Fibroblast of villous mesenchyme (primary cell): ENCODE measurements at regions not wholly inside any gene's neighbourhood (a gene's known extent, or its start where the extent isn't known, plus 50 kb on each side); places are given as distances from the start of the nearest gene placed in this dataset.
"Not testable (repeated sequence)": the region's sequence is repeated elsewhere in the genome, so short reads cannot be mapped to it uniquely, and the experiment has no call there.

Experiments used
- DNase-seq: peaks from one replicate; pipeline ENCODE4 v3.0.0-alpha.2; 2010; ENCODE audit warnings: low read depth
- H3K4me3 ChIP-seq: 2 replicates; pipeline ENCODE4 v1.5.1; 2011; ENCODE audit warnings: low read depth, mild to moderate bottlenecking, low read length
- TF ChIP-seq, protein P1 (sequence below): IDR thresholded peaks from 2 replicates; pipeline ENCODE4 v1.5.1; 2012; ENCODE audit warnings: low read depth, mild to moderate bottlenecking, low read length; ENCODE audit not compliant: insufficient read depth

DNA sequence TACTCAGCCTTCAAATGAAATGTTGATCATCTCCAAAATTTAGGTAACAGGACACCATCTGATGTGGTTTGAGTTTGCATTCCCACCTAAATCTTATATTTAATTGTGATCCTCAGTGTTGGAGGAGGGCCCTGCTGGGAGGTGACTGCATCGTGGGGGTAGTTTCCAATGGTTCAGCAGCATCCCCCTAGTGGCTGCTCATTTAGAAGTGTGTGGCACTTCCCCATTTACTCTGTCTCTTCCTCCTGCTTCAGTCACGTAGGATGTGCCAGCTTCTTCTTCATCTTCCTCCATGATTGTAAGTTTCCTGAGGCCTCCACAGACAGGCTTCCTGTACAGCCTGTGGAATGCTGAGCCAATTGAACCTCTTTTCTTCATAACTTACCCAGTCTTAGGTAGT, 731.2 kb downstream of the USP25 start:
- no peak overlapping the region for H3K4me3 ChIP-seq
- DNase-seq = no peak
- TF ChIP-seq, protein P1, sequence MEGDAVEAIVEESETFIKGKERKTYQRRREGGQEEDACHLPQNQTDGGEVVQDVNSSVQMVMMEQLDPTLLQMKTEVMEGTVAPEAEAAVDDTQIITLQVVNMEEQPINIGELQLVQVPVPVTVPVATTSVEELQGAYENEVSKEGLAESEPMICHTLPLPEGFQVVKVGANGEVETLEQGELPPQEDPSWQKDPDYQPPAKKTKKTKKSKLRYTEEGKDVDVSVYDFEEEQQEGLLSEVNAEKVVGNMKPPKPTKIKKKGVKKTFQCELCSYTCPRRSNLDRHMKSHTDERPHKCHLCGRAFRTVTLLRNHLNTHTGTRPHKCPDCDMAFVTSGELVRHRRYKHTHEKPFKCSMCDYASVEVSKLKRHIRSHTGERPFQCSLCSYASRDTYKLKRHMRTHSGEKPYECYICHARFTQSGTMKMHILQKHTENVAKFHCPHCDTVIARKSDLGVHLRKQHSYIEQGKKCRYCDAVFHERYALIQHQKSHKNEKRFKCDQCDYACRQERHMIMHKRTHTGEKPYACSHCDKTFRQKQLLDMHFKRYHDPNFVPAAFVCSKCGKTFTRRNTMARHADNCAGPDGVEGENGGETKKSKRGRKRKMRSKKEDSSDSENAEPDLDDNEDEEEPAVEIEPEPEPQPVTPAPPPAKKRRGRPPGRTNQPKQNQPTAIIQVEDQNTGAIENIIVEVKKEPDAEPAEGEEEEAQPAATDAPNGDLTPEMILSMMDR = no peak

DNA sequence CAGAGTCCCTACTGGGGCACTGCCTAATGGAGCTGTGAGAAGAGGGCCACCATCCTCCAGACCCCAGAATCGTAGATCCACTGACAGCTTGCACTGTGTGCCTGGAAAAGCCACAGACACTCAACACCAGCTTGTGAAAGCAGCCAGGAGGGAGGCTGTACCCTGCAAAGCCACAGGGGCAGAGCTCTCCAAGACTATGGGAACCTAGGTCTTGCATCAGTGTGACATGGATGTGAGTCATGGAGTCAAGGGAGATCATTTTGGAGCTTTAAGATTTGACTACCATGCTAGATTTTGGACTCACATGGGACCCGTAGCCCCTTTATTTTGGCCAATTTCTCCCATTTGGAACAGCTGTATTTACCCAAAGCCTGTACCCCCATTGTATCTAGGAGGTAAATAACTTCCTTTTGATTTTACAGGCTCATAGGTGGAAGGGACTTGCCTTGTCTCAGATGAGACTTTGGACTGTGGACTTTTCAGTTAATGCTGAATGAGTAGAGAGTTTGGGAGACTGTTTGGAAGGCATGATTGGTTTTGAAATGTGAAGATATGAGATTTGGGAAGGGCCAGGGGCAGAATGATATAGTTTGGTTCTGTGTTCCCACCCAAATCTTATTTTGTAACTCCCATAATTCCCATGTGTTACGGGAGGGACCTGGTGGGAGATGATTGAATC, 734.6 kb downstream of the USP25 start:
- DNase-seq, H3K4me3 ChIP-seq: not testable (repeated sequence)

DNA sequence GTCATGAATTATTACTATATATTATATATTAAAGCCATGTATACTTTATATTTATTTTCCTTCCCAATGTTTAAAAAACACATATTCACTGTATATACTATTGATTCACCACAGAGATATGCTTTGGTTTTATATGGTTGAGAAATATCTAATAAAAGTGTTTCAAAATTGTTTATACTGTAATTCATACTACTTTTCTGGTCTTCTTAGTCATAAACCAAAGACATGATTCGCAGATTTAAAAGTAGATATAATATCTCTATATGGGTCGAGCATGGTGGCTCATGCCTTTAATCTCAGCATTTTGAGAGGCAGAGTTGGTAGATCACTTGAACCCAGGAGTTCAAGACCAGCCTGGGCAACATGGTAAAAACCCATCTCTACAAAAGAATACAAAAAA, 738.4 kb downstream of the USP25 start:
- peak; percentile 28 for DNase-seq
- TF ChIP-seq, protein P1 = no peak
- H3K4me3 ChIP-seq = no peak overlapping the region

GRCh38 chr21:16473988-16474387, 744.2 kb downstream of the USP25 start:
- TF ChIP-seq, protein P1 = no peak
- DNase-seq = no peak
- H3K4me3 ChIP-seq = no peak overlapping the region

DNA sequence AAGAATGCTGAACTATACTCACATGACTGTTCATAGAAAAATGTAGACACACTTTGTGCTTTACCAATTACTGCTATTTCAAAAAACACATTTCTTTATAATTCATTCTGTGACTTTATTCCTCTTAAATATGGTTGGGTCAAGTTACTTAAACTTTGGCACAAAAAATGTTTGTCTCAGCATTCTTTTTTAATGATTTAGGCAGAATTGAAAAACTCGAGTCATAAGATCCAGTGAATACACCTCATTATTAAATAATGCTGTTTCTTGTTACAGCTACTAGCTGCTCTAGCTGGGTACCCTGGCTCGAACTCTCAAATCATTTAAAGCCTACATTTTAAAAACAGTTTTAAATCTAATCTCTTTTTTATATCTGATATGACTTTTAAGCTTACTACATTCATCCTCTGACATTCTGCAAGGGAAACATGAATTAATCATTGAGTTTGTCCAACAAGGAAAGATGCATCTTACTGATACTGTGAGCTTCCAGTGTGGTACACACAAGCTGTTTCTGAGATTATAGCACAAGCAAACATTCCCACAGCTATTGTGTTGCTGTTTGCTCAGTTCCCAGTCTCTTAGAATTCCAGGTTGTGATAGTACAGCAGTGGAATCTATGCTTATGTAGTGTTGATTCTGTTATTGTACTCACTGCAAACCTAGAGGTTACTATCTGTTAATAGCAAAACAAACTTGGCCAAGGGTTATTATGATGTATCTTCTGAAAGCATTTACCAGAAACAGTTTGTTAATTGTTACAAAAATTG, 746.5 kb downstream of the USP25 start:
- no peak overlapping the region for H3K4me3 ChIP-seq
- DNase-seq = peak; percentile 33
- TF ChIP-seq, protein P1 = no peak

- TF ChIP-seq, protein P1 = no peak
- no peak for DNase-seq
- H3K4me3 ChIP-seq = no peak overlapping the region
Measured at GRCh38 chr21:16488042-16488441, 758.3 kb downstream of the USP25 start.

DNA sequence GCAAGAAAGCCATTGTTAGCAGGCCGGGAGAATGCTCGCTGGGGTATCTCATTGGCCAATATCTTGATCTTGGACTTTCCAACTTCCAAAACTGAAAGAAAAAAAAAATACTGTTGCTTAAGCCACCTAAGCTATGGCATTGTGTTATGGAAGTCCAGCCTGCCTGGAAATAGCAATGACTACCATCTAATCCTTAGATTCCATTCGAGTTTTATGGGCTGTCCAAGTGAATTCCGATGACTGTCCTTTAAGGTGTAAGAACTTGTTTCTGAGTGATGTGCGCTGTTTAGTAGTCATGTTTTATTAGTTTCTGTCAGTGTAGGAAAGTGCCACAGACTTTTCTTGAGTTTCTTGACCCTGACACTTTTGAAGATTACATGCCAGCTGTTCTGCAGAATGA, 762.6 kb downstream of the USP25 start:
- no peak overlapping the region for H3K4me3 ChIP-seq
- TF ChIP-seq, protein P1 = no peak
- no peak for DNase-seq
